ENCODE measurements at regions not wholly inside any gene's neighbourhood (a gene's known extent, or its start where the extent isn't known, plus 50 kb on each side); places are given as distances from the start of the nearest gene placed in this dataset.
A peak's percentile ranks its signal among the peaks of the same experiment; 100 is the strongest.

DNA sequence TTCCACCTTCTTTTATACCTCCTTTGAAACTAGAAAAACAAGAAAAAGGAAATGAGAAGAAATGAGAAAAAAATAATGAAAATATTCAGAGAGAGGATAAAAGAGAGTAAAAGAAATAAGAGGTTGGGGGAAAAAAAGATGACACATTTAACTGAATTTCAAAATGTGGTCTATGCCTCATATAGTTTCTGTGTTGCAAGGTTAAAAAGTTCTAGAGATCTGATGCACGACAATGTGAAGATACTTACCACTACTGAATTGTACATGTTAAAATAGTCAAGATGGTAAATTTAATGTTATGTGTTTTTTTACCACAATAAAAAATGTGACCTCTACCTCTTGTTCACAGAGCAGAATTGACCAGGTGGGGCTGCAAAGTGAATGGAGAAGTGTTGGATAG is 314.8 kb upstream of the OR4E1 start:
- no peak for DNase-seq (ENCODE audit: low read depth)

DNA sequence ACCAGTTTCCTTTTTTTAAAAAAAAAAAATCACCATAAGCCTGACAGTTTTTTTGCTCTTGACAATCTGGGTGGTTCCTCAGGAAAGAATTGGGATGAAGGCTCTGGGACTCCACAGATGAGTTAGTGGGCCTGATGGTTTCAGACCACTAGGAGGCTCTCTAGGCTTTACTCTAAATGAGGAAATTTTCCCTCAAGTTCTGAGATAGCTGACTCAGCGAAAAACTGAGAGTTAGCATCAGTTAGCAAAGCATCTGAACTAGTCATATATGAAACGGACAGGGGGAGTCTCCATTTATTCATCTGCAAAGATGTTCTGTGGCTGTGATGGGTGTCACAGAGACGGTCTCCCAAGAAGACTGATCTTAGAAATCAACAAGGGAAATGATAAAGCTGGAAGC is 314.3 kb upstream of the OR4E1 start:
- DNase-seq (ENCODE audit: low read depth): no peak

DNA sequence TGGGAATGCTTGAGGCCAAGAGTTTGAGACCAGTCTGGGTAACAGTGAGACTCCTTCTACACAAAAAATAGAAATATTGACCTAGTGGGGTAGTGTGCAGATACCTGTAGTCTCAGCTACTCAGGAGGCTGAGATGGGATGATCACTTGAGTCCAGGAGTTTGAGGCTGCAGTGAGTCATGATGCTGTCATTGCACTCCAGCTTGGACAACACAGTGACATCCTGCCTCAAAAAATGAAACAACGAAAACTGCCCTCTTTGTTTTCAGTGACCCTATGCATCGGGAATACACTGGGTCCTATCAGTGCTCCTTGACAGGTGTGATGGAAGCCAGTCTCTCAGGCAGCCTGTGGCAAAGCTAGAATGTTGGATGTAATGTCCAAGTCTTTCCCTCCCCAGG is 311.5 kb upstream of the OR4E1 start:
- DNase-seq (ENCODE audit: low read depth): no peak

DNA sequence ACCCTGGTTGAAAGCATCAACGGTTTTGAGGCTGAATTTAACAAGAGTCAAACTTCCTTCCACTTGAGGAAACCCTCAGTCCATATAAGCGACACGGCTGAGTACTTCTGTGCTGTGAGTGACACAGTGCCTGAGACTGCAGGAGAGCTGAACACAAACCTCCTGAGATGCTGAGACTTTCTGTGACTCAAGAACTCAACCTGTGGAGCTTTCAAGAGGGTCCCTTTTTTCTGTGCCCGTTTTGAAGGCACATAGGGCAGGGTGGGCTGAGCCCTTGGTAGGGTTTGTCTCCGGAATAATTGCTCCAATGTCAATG is 305.3 kb upstream of the OR4E1 start:
- DNase-seq (ENCODE audit: low read depth): no peak

DNA sequence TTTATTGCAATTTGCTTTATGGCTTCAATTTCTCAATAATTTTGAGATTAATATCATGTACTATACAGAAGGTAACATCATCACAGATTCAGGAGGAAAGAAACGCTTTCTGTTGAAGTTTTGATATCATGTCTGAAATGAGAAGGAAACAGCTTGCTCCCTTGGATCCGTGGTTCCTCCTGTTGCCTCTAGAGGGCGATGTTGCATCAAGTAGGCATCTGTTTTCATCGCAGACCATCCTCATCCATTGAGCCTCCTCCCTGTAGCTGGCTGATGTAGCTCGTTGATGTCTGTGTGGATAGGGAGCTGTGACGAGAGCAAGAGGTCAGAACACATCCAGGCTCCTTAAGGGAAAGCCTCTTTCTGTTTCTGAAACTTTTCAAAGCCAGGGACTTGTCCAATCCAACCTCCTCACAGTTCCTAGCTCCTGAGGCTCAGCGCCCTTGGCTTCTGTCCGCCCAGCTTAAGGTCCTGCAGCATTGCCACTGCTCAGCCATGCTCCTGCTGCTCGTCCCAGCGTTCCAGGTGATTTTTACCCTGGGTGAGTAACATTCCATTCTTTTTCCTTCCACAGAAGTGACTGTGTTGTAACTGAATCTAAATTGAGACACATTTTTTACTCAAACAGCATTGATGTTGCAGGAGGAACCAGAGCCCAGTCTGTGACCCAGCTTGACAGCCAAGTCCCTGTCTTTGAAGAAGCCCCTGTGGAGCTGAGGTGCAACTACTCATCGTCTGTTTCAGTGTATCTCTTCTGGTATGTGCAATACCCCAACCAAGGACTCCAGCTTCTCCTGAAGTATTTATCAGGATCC is 304.8 kb upstream of the OR4E1 start:
- no peak for DNase-seq (ENCODE audit: low read depth)

DNA sequence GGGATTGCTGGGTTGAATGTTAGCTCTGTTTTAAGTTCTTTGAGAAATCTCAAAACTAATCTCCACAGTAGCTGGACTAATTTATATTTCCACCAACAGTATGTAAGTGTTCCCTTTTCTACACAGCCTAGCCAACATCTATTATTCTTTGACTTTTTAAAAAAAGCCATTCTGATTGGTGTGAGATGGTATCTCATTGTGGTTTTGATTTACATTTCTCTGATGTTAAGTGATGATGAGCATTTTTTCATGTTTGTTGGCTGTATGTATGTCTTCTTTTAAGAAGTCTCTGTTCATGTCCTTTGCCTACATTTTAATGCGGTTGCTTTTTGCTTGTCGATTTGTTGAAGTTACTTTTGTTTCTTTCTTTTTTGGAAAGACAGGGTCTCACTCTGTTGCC is 301.1 kb upstream of the OR4E1 start:
- DNase-seq (ENCODE audit: low read depth): no peak

DNA sequence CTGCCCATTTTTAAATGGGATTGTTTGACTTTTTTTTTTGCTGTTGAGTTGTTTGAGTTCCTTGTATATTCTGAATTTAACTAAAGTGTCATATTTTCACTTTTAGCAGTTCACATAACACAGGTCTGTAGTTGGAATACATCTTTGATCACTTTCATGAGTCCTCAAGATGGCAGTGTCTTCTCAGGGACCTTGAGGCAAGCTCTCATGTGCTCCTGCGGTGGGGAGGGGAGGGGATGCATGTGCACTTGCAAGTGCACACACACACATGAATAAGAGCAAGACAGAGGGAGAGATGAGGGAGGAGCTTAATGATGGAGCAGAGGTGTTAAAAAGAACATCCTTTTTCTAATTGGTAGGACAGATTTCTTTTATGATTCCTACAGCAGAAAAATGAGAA is 291.4 kb upstream of the OR4E1 start:
- no peak for DNase-seq (ENCODE audit: low read depth)

DNA sequence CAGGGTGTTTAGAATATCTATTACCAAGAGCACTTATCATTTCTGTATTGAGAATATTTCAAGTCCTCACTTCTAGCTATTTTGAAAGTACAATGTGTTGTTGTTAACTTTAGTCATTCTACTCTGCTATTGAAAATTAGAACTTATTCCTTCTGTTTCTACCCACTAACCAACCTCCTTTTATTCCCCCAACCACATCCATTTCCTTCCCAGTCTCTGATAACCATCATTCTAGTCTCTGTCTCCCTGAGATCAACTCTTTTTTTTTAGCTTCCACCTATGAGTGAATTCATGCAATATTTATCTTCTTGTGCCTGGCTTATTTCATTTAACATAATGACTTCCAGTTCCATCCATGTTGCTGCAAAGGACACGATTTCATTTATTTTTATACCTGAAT is 290.6 kb upstream of the OR4E1 start:
- no peak for DNase-seq (ENCODE audit: low read depth)

DNA sequence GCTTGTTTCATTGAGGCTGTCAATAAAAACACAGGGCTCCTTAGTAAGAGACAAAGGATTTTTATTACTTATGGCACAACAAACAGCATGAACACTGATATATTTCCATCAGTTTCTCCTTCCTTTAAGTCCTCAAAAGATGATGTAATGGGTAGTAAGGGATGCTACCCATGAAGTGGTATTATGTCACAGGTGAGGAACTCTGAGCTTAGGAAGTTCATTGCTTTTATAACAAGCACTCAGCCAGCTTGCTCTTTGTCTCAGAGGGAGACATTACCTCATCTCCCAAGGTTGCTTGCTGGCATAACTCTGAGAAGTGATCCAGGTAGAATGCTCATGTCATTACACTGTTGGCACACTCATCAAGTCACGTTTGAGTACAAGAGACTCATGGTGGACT is 287.0 kb upstream of the OR4E1 start:
- no peak for DNase-seq (ENCODE audit: low read depth)

DNA sequence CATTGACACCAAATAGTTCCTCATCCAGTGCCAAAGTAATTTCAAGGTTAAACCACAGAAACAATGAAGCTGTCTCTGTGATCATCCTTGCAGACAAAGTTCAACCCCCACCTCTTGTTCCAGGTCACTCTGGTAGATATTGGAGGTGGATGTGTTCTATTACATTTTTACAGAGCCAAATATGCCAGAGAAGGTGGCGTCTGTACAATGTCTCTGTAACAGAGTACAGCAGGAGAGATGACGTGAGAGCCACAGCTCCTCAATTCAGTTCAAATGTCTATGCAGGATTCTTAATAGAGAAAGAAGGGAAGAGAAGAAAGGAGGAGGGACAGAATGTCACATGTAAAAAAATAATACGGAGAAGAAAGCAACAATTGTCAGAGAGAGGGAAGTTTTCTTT is 268.3 kb upstream of the OR4E1 start:
- DNase-seq (ENCODE audit: low read depth): no peak

DNA sequence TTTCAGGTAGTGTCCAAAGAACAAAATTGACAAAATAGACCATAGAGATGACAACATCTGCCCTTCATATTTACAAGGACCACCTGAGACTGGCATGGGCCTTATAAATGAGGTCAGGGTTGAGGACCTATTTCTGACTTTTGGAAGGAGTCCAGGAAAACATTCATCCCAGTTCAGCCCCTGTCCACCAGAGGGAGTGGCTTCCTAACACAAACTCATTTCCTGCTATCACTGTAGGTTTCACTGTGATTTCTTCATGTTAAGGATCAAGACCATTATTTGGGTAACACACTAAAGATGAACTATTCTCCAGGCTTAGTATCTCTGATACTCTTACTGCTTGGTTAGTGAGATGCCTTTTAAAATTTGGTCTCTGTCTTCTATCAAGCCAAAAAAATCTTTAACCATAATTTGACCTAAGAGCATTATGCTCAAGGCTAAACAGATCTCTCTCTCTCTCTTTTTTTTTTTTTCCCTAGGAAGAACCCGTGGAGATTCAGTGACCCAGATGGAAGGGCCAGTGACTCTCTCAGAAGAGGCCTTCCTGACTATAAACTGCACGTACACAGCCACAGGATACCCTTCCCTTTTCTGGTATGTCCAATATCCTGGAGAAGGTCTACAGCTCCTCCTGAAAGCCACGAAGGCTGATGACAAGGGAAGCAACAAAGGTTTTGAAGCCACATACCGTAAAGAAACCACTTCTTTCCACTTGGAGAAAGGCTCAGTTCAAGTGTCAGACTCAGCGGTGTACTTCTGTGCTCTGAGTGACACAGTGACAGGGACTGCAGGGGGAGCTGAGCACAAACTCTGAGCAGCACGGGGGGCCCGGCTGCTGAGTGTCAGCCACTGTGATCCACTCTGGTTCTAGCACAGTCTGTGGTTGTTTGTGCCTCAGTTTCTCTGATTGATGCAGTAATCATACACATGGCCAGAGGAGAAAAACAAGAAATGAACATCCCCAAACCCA is 267.6 kb upstream of the OR4E1 start:
- no peak for DNase-seq (ENCODE audit: low read depth)

DNA sequence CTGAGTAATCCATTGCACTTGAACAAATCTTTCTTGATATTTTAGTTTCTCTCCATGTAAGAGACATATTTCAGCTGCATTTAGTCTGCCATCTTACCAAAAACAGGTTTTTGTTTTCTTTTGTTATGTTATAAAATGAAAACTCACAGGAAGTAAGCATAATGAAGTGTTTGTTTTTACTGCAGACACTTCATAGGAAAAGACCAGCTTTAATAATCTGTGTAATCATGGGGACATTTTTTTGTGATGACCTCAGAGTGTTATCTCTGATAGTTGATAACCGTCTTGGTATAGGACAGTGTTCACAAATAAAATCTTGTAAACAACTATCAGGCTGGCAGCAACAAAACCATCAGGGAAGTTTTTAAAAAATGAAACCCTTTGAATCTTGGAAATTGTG is 266.2 kb upstream of the OR4E1 start:
- DNase-seq (ENCODE audit: low read depth): no peak

DNA sequence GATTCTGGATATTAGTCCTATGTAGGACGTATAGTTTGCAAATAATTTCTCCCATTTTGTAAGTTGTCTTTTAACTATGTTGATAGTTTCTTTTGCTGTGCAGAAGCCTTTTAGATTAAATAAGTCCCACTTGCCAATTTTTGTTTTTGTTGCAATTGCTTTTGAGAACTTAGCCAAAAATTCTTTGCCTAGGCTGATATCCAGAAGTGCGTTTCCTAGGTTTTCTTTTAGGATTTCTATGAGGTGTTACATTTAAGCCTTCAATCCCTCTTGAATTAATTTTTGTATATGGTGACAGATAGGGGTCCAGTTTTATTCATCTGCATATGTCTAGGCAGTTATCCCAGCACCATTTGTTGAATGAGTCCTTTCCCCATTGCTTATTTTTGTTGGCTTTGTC is 264.4 kb upstream of the OR4E1 start:
- DNase-seq (ENCODE audit: low read depth): no peak

DNA sequence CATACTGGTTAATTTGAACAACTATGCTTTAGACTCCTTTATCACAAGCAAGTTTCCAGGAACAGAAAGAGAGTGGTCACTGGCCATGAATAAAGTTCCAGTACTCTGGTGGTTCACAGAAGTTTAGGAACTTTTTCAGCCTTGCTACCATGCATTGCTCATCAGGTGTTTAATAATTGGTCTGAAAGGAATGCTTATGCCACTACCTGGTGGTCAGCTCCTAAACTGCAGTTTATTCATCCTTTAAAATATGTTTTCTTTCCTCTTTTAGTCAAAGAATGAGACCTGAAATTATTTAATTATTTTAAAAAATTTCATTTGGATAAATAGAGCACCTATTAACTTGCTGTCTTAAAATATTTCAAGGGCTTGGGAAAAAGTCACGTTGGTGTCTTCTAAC is 260.1 kb upstream of the OR4E1 start:
- no peak for DNase-seq (ENCODE audit: low read depth)

DNA sequence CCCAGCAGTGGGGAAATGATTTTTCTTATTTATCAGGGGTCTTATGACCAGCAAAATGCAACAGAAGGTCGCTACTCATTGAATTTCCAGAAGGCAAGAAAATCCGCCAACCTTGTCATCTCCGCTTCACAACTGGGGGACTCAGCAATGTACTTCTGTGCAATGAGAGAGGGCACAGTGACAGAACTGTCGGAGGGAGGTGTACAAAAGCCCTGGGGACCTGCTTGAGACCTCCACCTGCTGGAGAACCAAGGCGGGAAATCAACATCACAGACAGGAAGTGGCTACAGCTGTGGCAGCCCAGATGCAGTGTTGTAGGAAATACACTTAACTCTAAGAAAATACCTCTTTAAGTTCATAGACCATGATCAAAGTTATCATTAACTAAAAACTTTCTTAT is 250.9 kb upstream of the OR4E1 start:
- DNase-seq (ENCODE audit: low read depth): no peak

DNA sequence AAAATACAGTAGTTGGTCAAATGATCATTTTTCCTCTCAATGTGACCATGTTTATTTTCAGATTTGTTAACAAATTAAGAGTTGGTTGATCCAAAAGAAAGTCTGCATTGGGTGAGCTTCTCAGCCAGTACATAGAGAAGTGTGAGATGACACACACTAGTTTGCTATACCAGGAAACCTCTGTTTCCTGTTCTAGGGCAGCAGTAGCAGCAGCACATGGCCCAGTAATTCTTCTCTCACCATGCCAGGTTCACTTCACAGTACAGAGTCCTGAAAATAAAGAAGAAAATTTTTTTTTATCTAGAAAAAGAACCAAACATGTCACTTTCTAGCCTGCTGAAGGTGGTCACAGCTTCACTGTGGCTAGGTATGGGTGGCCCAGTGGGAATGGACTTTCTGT is 250.2 kb upstream of the OR4E1 start:
- no peak for DNase-seq (ENCODE audit: low read depth)

DNA sequence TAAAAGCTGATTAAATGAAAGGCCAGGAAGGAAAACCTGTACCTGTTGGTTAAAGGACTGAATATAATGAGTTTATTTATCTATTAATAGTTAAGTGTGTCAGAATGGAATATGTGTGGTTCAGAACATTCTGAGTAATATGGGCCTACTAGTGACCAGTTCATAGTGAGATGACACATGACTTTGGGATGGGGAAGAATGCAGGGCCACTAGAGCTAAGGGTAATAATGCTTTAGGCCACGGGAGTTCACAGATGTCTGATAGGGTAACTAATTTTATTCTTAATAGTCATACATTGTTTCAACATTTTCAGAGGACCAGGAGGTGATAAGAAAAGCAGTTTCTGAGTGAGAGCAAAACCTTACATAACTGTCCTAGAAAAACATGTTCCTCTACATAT is 247.8 kb upstream of the OR4E1 start:
- DNase-seq (ENCODE audit: low read depth): no peak

DNA sequence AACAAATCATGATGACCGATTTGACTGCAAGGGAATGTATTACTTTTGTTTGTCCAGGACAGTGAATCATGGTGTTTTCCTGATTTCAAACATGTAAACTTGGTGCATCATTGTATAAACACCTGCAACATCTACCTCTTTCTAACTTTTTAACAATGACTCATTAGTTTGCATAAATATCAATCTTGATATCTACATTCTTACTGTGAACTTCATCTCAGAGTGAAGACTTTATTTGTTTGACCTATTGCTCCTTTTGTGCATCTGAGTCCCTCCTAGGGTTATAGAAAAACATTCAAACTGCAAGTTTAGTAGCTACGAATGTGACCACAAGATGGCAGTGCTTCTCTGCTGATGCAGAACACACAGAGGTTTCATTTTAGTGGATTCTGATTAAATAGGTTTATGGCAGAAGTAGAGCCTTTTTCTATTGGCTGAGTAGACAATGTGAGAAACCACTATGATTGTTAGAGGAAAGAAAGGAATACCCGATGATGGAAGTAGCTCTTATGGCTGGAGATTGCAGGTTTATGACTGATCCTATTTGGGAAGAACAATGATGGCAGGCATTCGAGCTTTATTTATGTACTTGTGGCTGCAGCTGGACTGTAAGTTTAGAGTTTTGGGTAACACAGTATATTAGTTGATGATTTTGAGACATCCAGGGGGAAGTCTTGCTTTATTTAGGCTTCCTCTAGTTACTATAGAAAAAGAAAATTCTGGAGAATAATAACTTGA is 244.2 kb upstream of the OR4E1 start:
- no peak for DNase-seq (ENCODE audit: low read depth)

DNA sequence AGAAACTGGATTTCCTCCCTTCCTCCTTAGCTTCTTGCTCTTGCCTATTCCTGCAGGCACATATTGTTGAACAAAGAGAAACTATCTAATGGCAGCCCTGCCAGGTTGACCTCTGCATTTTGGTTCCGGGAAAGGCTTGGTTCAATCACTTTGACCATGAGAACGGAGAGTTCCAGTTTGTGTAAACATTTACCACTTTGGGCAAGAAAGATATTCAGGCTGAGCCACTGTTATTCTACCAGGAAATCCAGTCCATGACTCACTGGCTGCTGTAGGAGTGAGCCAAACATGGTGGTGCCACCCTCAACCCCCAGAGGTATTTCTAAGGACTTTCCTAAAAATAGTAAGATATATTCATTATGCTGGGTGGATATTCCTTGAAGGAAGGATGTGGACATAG is 242.2 kb upstream of the OR4E1 start:
- no peak for DNase-seq (ENCODE audit: low read depth)

DNA sequence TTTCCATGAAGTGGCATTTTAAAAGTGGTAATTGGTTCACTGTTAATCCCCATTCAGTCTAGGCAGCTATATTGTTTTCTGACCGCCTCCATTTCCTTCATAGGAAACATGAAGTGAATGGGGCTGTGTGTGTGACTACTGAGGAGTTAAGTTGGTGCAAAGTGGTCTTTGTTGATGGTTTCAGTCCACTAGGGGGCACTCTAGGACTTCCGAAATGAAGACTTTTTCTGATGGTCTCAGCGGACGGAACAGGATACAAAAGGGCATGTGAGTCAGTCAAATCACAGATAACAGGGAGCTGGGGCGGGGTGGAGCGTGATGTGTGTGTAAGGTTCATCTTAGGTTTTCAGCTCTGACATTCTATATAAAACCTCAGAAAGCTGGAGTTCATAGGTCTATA is 240.1 kb upstream of the OR4E1 start:
- peak; percentile 35 for DNase-seq (ENCODE audit: low read depth)

DNA sequence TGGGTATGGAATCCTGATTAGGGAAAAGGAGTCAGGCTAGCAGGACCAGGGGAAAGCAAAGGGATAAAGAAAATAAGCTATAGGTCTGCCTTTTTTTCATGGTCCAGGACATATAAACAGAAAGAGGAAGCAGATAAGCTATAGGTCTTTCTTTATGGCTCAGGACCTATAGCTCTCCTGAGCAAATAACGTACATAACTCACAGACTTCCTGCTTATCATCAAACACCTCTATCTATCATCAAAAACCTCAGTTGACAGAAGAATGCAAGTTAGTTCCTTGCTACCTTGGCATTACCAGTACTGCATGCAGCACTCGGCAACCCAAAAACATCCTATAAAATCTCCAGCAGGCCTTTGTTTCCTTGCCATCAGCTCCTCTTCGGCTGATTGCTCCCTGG is 238.7 kb upstream of the OR4E1 start:
- no peak for DNase-seq (ENCODE audit: low read depth)

DNA sequence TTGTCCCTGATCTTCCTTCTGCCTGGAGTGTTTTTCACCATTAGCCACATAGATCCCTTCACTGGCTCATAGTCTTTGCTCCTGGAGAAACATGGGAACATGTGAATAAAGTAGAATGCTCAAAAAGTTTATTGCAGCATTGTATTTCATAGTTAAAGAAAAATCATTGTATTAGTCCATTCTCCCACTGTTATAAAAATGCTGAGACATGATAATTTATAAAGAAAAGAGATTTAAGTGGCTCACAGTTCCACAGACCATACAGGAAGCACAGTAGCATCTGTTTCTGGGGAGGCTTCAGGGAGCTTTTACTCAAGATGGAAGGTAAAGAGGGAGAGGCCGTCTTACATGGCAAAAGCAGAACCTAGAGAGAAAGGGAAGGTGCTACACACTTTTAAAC is 238.3 kb upstream of the OR4E1 start:
- DNase-seq (ENCODE audit: low read depth): no peak

DNA sequence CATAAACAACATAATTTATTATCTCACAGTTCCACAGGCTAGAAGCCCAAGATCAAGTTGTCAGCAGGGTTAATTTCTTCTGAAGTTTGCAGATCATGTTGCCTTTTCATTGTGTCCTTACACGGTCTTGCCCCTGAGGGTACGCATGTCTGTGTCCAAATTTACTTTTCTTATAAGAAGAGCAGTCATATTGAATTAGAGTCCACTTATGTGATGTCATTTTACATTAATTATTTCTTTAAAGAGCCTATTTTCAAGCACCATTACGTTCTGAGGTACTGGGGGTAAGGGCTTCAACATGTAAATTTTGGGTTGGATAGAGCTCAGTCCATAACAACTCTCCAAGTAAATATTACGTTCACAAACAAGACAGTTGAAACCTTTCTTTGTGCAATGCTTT is 236.6 kb upstream of the OR4E1 start:
- DNase-seq (ENCODE audit: low read depth): no peak

All from stimulated activated CD8-positive, alpha-beta memory T cell treated with anti-CD3 and anti-CD28 coated beads, Interleukin-7, amount 100 ng/mL, for 24 hours (primary cell).